HepG2 (cell line): ENCODE measurements at regions not wholly inside any gene's neighbourhood (a gene's known extent, or its start where the extent isn't known, plus 50 kb on each side); places are given as distances from the start of the nearest gene placed in this dataset.

Experiments used
- ATAC-seq: fragments of 200-7000 bp; cut with Tn5 transposase; 3 replicates; pipeline ENCODE4 v1.9.1; 2020; ENCODE audit warnings: mild to moderate bottlenecking, moderate library complexity
- BruUV-seq: library from RNA; stranded (reverse); fragments of 400-500 nt; replicated peaks from 2 replicates; lab custom pipeline; 2021; lab: Mats Ljungman, UMichigan
- CTCF ChIA-PET: fragments of 300-600 bp; formaldehyde crosslinking; extraction: SDS; loops from one replicate; lab custom pipeline; 2021; ENCODE audit warnings: low total read pairs, inconsistent platforms, low intra/inter-chr PET ratio; lab: Yijun Ruan, JAX
- POLR2A ChIA-PET: fragments of 350-600 bp; sonication (Branson Sonifier 250); formaldehyde crosslinking; loops from one replicate; lab custom pipeline; 2020; ENCODE audit warnings: antibody characterized with exemption, inconsistent platforms; lab: Yijun Ruan, JAX
- DNase-seq: peaks from one replicate; pipeline ENCODE4 v3.0.0-alpha.2; 2015; ENCODE audit warnings: low spot score
- FAIRE-seq: peaks from 3 replicates; lab custom pipeline; 2011; peaks lifted over from hg19 to GRCh38; lab: Jason Lieb, UNC
- H2AFZ ChIP-seq: one replicate; pipeline ENCODE4 v1.6.1; 2011; ENCODE audit warnings: low read length, inconsistent platforms
- H3K27ac ChIP-seq: fragments of 300-600 bp; 3 replicates; pipeline ENCODE4 v1.8.0; 2011; ENCODE audit warnings: mixed run types, mild to moderate bottlenecking, mixed read lengths, low read length, inconsistent platforms; ENCODE audit not compliant: insufficient read depth; ENCODE audit errors: extremely low read length
- H3K27me3 ChIP-seq, 2 experiments: fragments of 200-600 bp in 1 of 2; 2 replicates in 1 of 2; 3 replicates in 1 of 2; pipeline versions ENCODE4 v1.6.0 to v1.8.0; 2011; ENCODE audit warnings: low read length in 2 of 2, mild to moderate bottlenecking in 2 of 2, moderate library complexity in 2 of 2, inconsistent platforms in 1 of 2; ENCODE audit not compliant: insufficient read depth in 2 of 2, control insufficient read depth in 1 of 2
- H3K36me3 ChIP-seq, 2 experiments: fragments of 200-600 bp in 1 of 2; replicated peaks in 1 of 2; 2 replicates in 1 of 2; 3 replicates in 1 of 2; pipeline versions ENCODE4 v1.5.1 to v1.8.0; 2011; ENCODE audit warnings: low read length in 2 of 2, inconsistent platforms in 1 of 2; ENCODE audit not compliant: insufficient read depth in 2 of 2, control insufficient read depth in 1 of 2
- H3K4me1 ChIP-seq: 2 replicates; pipeline ENCODE4 v1.5.1; 2012; ENCODE audit warnings: low read length, inconsistent platforms; ENCODE audit not compliant: insufficient read depth
- H3K4me2 ChIP-seq: 2 replicates; pipeline ENCODE4 v1.6.0; 2011; ENCODE audit warnings: low read depth, low read length, inconsistent platforms
- H3K4me3 ChIP-seq, 3 experiments: fragments of 200-600 bp in 1 of 3; sonication (generic), shearing (Covaris generic) in 1 of 3; replicated peaks in 1 of 3; 2 replicates each; pipeline ENCODE4 v1.5.1; 2011 to 2016; ENCODE audit warnings: low read length in 3 of 3, inconsistent platforms in 2 of 3, low read depth in 2 of 3, mild to moderate bottlenecking in 2 of 3, control low read depth in 1 of 3, mixed read lengths in 1 of 3; ENCODE audit not compliant: insufficient read depth in 1 of 3
- H3K79me2 ChIP-seq: one replicate; pipeline ENCODE4 v1.6.1; 2011; ENCODE audit warnings: low read length, inconsistent platforms; ENCODE audit not compliant: insufficient read depth
- H3K9ac ChIP-seq: 2 replicates; pipeline ENCODE4 v1.6.0; 2011; ENCODE audit warnings: mild to moderate bottlenecking, low read depth, low read length, inconsistent platforms; ENCODE audit not compliant: insufficient read depth
- H3K9me3 ChIP-seq: 2 replicates; pipeline ENCODE4 v1.5.1; 2012; ENCODE audit warnings: mild to moderate bottlenecking, low read length
- H4K20me1 ChIP-seq: 2 replicates; pipeline ENCODE4 v1.6.0; 2011; ENCODE audit warnings: inconsistent platforms, mild to moderate bottlenecking, low read length, moderate library complexity; ENCODE audit not compliant: insufficient read depth
- ATRX ChIP-seq: sonication (generic); formaldehyde crosslinking; IDR thresholded peaks from 2 replicates; pipeline ENCODE4 v1.4.0; 2020; ENCODE audit warnings: missing genetic modification reagents, borderline replicate concordance
- BCLAF1 ChIP-seq: fragments of 450-650 bp; IDR thresholded peaks from 2 replicates; pipeline ENCODE4 v1.6.1; 2017; ENCODE audit warnings: mild to moderate bottlenecking
- CREB3 ChIP-seq: sonication (generic); formaldehyde crosslinking; IDR thresholded peaks from 2 replicates; pipeline ENCODE4 v1.5.0; 2020; ENCODE audit warnings: missing genetic modification reagents
- DMAP1 ChIP-seq: IDR thresholded peaks from 2 replicates; pipeline ENCODE4 v1.6.1; 2016
- EED ChIP-seq: sonication (generic); formaldehyde crosslinking; IDR thresholded peaks from 2 replicates; pipeline ENCODE4 v1.5.0; 2020; ENCODE audit warnings: mild to moderate bottlenecking, missing genetic modification reagents
- ELF3 ChIP-seq: IDR thresholded peaks from 2 replicates; pipeline ENCODE4 v1.6.1; 2016; ENCODE audit warnings: missing genetic modification reagents, missing compliant biosample characterization
- HES4 ChIP-seq: sonication (generic); formaldehyde crosslinking; IDR thresholded peaks from 2 replicates; pipeline ENCODE4 v1.9.0; 2021; ENCODE audit warnings: mild to moderate bottlenecking, missing genetic modification reagents, borderline replicate concordance
- HOMEZ ChIP-seq: IDR thresholded peaks from 2 replicates; pipeline ENCODE4 v1.6.1; 2016; ENCODE audit warnings: low read depth
- MXD1 ChIP-seq: sonication (generic); formaldehyde crosslinking; IDR thresholded peaks from 2 replicates; pipeline ENCODE4 v1.4.0; 2020; ENCODE audit warnings: mild to moderate bottlenecking, missing genetic modification reagents
- TP53 ChIP-seq: sonication (generic); formaldehyde crosslinking; conservative IDR thresholded peaks from 2 replicates; pipeline ENCODE4 v1.4.0; 2020; ENCODE audit warnings: missing genetic modification reagents
- ZEB1 ChIP-seq: IDR thresholded peaks from 2 replicates; pipeline ENCODE4 v1.6.1; 2012; ENCODE audit warnings: mild to moderate bottlenecking, low read depth, inconsistent platforms; ENCODE audit not compliant: insufficient replicate concordance
- ZFY ChIP-seq: sonication (generic); formaldehyde crosslinking; IDR thresholded peaks from 2 replicates; pipeline ENCODE4 v1.4.0; 2020; ENCODE audit warnings: missing genetic modification reagents
- ZNF180 ChIP-seq: sonication (generic); formaldehyde crosslinking; IDR thresholded peaks from 2 replicates; pipeline ENCODE4 v1.4.0; 2020; ENCODE audit warnings: low read depth, missing genetic modification reagents, borderline replicate concordance
- ZNF253 ChIP-seq: sonication (generic); formaldehyde crosslinking; IDR thresholded peaks from 2 replicates; pipeline ENCODE4 v1.8.0; 2022; ENCODE audit warnings: mild to moderate bottlenecking, missing genetic modification reagents, borderline replicate concordance
- ZNF414 ChIP-seq: sonication (generic); formaldehyde crosslinking; IDR thresholded peaks from 2 replicates; pipeline ENCODE4 v1.5.0; 2020; ENCODE audit warnings: missing genetic modification reagents
- ZXDC ChIP-seq: sonication (generic); formaldehyde crosslinking; IDR thresholded peaks from 2 replicates; pipeline ENCODE4 v1.5.0; 2020; ENCODE audit warnings: mild to moderate bottlenecking, missing genetic modification reagents
- WGBS: methylation state at CpG from one replicate; pipeline ENCODE4 v1.1.6; 2017; ENCODE audit warnings: low lambda C conversion rate; 5-methylcytosine and 5-hydroxymethylcytosine counted together
- in situ Hi-C: cut with HindIII; loops from 2 replicates; pipeline ENCODE4 v1.10.0; 2017; ENCODE audit warnings: low pct_unique_long_range_greater_than_20kb; ENCODE audit not compliant: extremely low pct_ligation_motif_present
- intact Hi-C: fragments of 100-400 bp; cut with micrococcal nuclease; formaldehyde crosslinking; loops from one replicate; pipeline ENCODE4 v1.10.0; 2022; ENCODE audit not compliant: unreplicated experiment

- TF ChIP-seq ZXDC (CRISPR knock-in tag) = no peak
- TF ChIP-seq ZNF414 (CRISPR knock-in tag) = no peak
- TF ChIP-seq EED (CRISPR knock-in tag) = no peak
Observed at GRCh38 chr7:12786494-12786893, 99.1 kb downstream of the ARL4A start (continued).

- WGBS = 51% methylated on average over 2 of the region's 2 CpGs
- ATAC-seq = no peak
- TF ChIP-seq ELF3 (CRISPR knock-in tag) (no peak), MXD1 (CRISPR knock-in tag) (no peak), ZNF253 (CRISPR knock-in tag) (no peak), HES4 (CRISPR knock-in tag) (no peak), ZNF180 (CRISPR knock-in tag) (no peak), TP53 (CRISPR knock-in tag) (no peak), BCLAF1 (no peak), ZFY (CRISPR knock-in tag) (no peak), CREB3 (CRISPR knock-in tag) (no peak), DMAP1 (CRISPR knock-in tag) (no peak), HOMEZ (CRISPR knock-in tag) (no peak), ZEB1 (no peak), ATRX (CRISPR knock-in tag) (no peak)
- H3K4me3 ChIP-seq = no peak overlapping the region
- ChIA-PET POLR2A (no interaction called here), CTCF (no interaction called here)
- H3K9ac ChIP-seq = no peak overlapping the region
- H3K79me2 ChIP-seq = no peaks in the 10 kb centered on the region
- no TSS peak for BruUV-seq
- H2AFZ ChIP-seq = no peak overlapping the region
- H3K27ac ChIP-seq = no peak overlapping the region
- in situ Hi-C loops (no loop called here), intact Hi-C loops (no loop called here)
- no peak for FAIRE-seq
- no peaks in the 10 kb centered on the region for H3K9me3 ChIP-seq
- H3K4me1 ChIP-seq = no peaks in the 10 kb centered on the region
- H4K20me1 ChIP-seq = no peaks in the 10 kb centered on the region
- H3K4me2 ChIP-seq = no peak overlapping the region
- DNase-seq = no peak
- no peaks in the 10 kb centered on the region for H3K27me3 ChIP-seq
- H3K36me3 ChIP-seq = no peaks in the 10 kb centered on the region
Observed at GRCh38 chr7:12788171-12788570, 100.7 kb downstream of the ARL4A start.
